ENCODE measurements at regions not wholly inside any gene's neighbourhood (a gene's known extent, or its start where the extent isn't known, plus 50 kb on each side); places are given as distances from the start of the nearest gene placed in this dataset.
"Not testable (repeated sequence)": the region's sequence is repeated elsewhere in the genome, so short reads cannot be mapped to it uniquely, and the experiment has no call there.

GRCh38 chr16:35605921-35606320 lies 2146.5 kb downstream of the TP53TG3F start:
- intact Hi-C loops (cut with DNase I) = no loop called here
- no peaks in the 10 kb centered on the region for H3K36me3 ChIP-seq (replicated peaks in 1 of 2)
- no peak overlapping the region for H3K4me3 ChIP-seq
- TF ChIP-seq, protein P1, sequence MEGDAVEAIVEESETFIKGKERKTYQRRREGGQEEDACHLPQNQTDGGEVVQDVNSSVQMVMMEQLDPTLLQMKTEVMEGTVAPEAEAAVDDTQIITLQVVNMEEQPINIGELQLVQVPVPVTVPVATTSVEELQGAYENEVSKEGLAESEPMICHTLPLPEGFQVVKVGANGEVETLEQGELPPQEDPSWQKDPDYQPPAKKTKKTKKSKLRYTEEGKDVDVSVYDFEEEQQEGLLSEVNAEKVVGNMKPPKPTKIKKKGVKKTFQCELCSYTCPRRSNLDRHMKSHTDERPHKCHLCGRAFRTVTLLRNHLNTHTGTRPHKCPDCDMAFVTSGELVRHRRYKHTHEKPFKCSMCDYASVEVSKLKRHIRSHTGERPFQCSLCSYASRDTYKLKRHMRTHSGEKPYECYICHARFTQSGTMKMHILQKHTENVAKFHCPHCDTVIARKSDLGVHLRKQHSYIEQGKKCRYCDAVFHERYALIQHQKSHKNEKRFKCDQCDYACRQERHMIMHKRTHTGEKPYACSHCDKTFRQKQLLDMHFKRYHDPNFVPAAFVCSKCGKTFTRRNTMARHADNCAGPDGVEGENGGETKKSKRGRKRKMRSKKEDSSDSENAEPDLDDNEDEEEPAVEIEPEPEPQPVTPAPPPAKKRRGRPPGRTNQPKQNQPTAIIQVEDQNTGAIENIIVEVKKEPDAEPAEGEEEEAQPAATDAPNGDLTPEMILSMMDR (IDR thresholded peaks at IDR 0.05) = no peak
- no peak for TF ChIP-seq POLR2A (IDR thresholded peaks at IDR 0.05)
- no peaks in the 10 kb centered on the region for H3K4me1 ChIP-seq (replicated peaks in 1 of 2)
- no peak overlapping the region for H3K27ac ChIP-seq
- DNase-seq = no peak
- WGBS, 4 donors = 53 to 68% (median 63%) methylated on average over 1 of the region's 1 CpG
- H3K9me3 ChIP-seq (replicated peaks in 1 of 3) = no peaks in the 10 kb centered on the region
- no peaks in the 10 kb centered on the region for H3K27me3 ChIP-seq

- intact Hi-C loops (cut with DNase I) = not testable (repeated sequence)
- 35 to 44% (median 40%) methylated on average over 2 of the region's 2 CpGs for WGBS, 4 donors
These were observed 2155.5 kb downstream of the TP53TG3F start for GRCh38 chr16:35614883-35615282.

DNA sequence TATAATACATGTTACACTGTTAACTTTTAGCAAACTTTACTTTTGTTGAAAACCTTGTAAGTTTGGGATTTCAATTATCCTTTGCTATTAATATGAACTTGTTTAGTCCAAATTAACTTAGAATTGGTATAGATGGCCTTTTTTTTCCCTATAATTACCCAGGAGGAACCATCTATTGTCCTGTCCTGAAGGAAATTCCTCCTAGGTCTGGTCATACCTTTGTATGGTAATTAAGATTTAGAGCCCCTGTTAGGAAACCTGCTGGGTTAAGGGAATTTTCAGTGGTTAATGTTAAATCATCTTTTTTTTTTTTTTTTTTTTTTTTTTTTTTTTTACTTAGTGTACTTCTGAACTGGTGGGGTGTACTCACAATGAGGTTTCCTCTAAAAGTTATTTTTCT lies 2159.8 kb downstream of the TP53TG3F start:
- H3K36me3 ChIP-seq (replicated peaks in 1 of 2); H3K4me3 ChIP-seq; DNase-seq; H3K27me3 ChIP-seq; H3K27ac ChIP-seq; intact Hi-C loops (cut with DNase I); H3K4me1 ChIP-seq (replicated peaks in 1 of 2): not testable (repeated sequence)
- H3K9me3 ChIP-seq (replicated peaks in 1 of 3) = peaks cover 0 to 12% (median 5%) of the 10 kb centered on the region in 3 donors

More at GRCh38 chr16:35614883-35615282, 2155.5 kb downstream of the TP53TG3F start:
- not testable (repeated sequence) for H3K36me3 ChIP-seq (replicated peaks in 1 of 2); H3K27ac ChIP-seq; H3K4me3 ChIP-seq; H3K27me3 ChIP-seq; H3K4me1 ChIP-seq (replicated peaks in 1 of 2); DNase-seq
- peaks cover 0 to 12% (median 5%) of the 10 kb centered on the region in 3 donors for H3K9me3 ChIP-seq (replicated peaks in 1 of 3)

- intact Hi-C loops (cut with DNase I) = no loop called here
These were observed 2166.6 kb downstream of the TP53TG3F start for GRCh38 chr16:35626041-35626440.

DNA sequence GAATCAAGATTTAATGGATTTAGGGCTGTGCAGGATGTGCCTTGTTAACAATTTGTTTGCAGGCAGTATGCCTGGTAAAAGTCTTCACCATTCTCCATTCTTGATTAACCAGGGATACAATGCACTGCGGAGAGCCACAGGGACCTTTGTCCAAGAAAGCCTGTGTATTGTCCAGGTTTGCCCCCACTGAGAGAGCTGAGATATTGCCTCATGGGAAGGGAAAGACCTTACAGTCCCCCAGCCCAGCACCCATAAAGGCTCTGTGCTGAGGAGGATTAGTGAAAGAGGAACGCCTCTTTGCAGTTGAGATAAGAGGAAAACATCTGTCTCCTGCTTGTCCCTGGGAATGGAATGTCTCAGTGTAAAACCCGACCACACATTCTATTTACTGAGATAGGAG lies 2169.6 kb downstream of the TP53TG3F start:
- no peaks in the 10 kb centered on the region for H3K36me3 ChIP-seq (replicated peaks in 1 of 2)
- WGBS, 4 donors = 57 to 69% (median 61%) methylated on average over 3 of the region's 3 CpGs
- no peaks in the 10 kb centered on the region for H3K4me1 ChIP-seq (replicated peaks in 1 of 2)
- no peaks in the 10 kb centered on the region for H3K27me3 ChIP-seq
- TF ChIP-seq POLR2A (IDR thresholded peaks at IDR 0.05) = no peak
- TF ChIP-seq, protein P1 (IDR thresholded peaks at IDR 0.05) = no peak
- intact Hi-C loops (cut with DNase I) = no loop called here
- no peak overlapping the region for H3K4me3 ChIP-seq
- H3K9me3 ChIP-seq (replicated peaks in 1 of 3) = peaks cover 0 to 2% (median 0%) of the 10 kb centered on the region in 3 donors
- no peak overlapping the region for H3K27ac ChIP-seq
- no peak for DNase-seq

More at GRCh38 chr16:35626041-35626440, 2166.6 kb downstream of the TP53TG3F start:
- DNase-seq = no peak
- Histone ChIP-seq H3K27ac (no peak overlapping the region), H3K9me3 (replicated peaks in 1 of 3) (no peaks in the 10 kb centered on the region), H3K4me1 (replicated peaks in 1 of 2) (no peaks in the 10 kb centered on the region), H3K4me3 (no peak overlapping the region), H3K36me3 (replicated peaks in 1 of 2) (no peaks in the 10 kb centered on the region), H3K27me3 (no peaks in the 10 kb centered on the region)
- WGBS, 4 donors = 57 to 75% (median 65%) methylated on average over 1 of the region's 1 CpG
- TF ChIP-seq, protein P1 (IDR thresholded peaks at IDR 0.05) = no peak
- no peak for TF ChIP-seq POLR2A (IDR thresholded peaks at IDR 0.05)

Data from adrenal gland (tissue), 9 donors.